Liver (tissue), 3 donors: ENCODE measurements at regions not wholly inside any gene's neighbourhood (a gene's known extent, or its start where the extent isn't known, plus 50 kb on each side); places are given as distances from the start of the nearest gene placed in this dataset.

ENCODE experiments used
- ATF3 ChIP-seq: IDR thresholded peaks from 2 replicates; pipeline ENCODE4 v1.6.1; 2016; ENCODE audit warnings: antibody characterized with exemption
- EGR1 ChIP-seq, 2 donors: IDR thresholded peaks; 2 replicates each; pipeline ENCODE4 v1.6.1; 2016 to 2018; ENCODE audit warnings: antibody characterized with exemption in 2 of 2, low read depth in 2 of 2
- GABPA ChIP-seq, 2 donors: IDR thresholded peaks in 1 of 2; conservative IDR thresholded peaks in 1 of 2; 2 replicates each; pipeline ENCODE4 v1.6.1; 2016; ENCODE audit warnings: antibody characterized with exemption in 2 of 2, mild to moderate bottlenecking in 1 of 2, moderate library complexity in 1 of 2
- RAD21 ChIP-seq, 2 donors: IDR thresholded peaks; 2 replicates each; pipeline ENCODE4 v1.6.1; 2016; ENCODE audit warnings: antibody characterized with exemption in 2 of 2, mild to moderate bottlenecking in 2 of 2
- REST ChIP-seq: IDR thresholded peaks from 2 replicates; pipeline ENCODE4 v1.6.1; 2016; ENCODE audit warnings: antibody characterized with exemption, mild to moderate bottlenecking
- RXRA ChIP-seq, 2 donors: IDR thresholded peaks; 2 replicates each; pipeline ENCODE4 v1.6.1; 2017 to 2018; ENCODE audit warnings: antibody characterized with exemption in 2 of 2, mild to moderate bottlenecking in 1 of 2
- TAF1 ChIP-seq: conservative IDR thresholded peaks from 2 replicates; pipeline ENCODE4 v1.6.1; 2016; ENCODE audit warnings: antibody characterized with exemption, mild to moderate bottlenecking
- YY1 ChIP-seq: IDR thresholded peaks from 2 replicates; pipeline ENCODE4 v1.6.1; 2016; ENCODE audit warnings: antibody characterized with exemption, mild to moderate bottlenecking
- TF ChIP-seq, protein P1 (sequence below): fragments of 150-350 bp; IDR thresholded peaks from 2 replicates; pipeline ENCODE4 v1.5.1; 2017; ENCODE audit warnings: improper control_type of control experiment, low read depth, low read length; ENCODE audit not compliant: missing input control
- TF ChIP-seq, protein P2 (sequence below): IDR thresholded peaks from 2 replicates; pipeline ENCODE4 v1.6.1; 2016; ENCODE audit warnings: antibody characterized with exemption
- donor health status: healthy.
- donor health status: healthy.

DNA sequence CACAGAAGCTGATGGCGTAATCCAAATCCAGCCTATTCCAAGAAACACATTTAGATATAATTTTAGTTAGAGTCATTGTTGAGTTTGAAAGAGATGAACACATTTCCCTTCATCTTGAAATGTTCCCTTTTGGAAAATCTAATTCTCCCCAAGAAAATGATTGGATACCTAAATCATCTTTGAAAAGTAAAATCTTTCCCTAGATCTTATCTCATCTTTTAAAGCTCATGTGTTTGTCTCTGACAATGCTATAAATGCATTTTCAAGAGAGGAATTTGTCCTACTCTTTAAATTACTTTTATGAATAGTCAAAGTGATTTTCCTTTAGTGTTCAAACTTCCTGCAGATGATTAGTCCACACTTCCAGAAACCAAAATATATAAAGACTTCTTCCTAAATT lies 82.6 kb upstream of the CNTN6 start:
- TF ChIP-seq, protein P1, sequence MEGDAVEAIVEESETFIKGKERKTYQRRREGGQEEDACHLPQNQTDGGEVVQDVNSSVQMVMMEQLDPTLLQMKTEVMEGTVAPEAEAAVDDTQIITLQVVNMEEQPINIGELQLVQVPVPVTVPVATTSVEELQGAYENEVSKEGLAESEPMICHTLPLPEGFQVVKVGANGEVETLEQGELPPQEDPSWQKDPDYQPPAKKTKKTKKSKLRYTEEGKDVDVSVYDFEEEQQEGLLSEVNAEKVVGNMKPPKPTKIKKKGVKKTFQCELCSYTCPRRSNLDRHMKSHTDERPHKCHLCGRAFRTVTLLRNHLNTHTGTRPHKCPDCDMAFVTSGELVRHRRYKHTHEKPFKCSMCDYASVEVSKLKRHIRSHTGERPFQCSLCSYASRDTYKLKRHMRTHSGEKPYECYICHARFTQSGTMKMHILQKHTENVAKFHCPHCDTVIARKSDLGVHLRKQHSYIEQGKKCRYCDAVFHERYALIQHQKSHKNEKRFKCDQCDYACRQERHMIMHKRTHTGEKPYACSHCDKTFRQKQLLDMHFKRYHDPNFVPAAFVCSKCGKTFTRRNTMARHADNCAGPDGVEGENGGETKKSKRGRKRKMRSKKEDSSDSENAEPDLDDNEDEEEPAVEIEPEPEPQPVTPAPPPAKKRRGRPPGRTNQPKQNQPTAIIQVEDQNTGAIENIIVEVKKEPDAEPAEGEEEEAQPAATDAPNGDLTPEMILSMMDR: no peak
- TF ChIP-seq ATF3 (no peak), RAD21 (IDR thresholded peaks at IDR 0.05) (no peak), YY1 (no peak), GABPA (IDR thresholded peaks at IDR 0.05 in 1 of 2, conservative IDR thresholded peaks at IDR 0.05 in 1 of 2) (no peak), REST (no peak), RXRA (IDR thresholded peaks at IDR 0.05) (no peak), TAF1 (no peak), EGR1 (IDR thresholded peaks at IDR 0.05; ENCODE audit: low read depth in 2 of 2) (no peak)
- TF ChIP-seq, protein P2, sequence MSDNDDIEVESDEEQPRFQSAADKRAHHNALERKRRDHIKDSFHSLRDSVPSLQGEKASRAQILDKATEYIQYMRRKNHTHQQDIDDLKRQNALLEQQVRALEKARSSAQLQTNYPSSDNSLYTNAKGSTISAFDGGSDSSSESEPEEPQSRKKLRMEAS: no peak
